Stimulated activated CD4-positive, alpha-beta T cell treated with anti-CD3 and anti-CD28 coated beads, TNF-alpha, amount 100 ng/mL, for 24 hours (primary cell): ENCODE measurements at regions not wholly inside any gene's neighbourhood (a gene's known extent, or its start where the extent isn't known, plus 50 kb on each side); places are given as distances from the start of the nearest gene placed in this dataset.
"Not testable (repeated sequence)": the region's sequence is repeated elsewhere in the genome, so short reads cannot be mapped to it uniquely, and the experiment has no call there.

ENCODE experiments used
- DNase-seq, 3 experiments: peaks; one replicate each; pipeline ENCODE4 v3.0.0-alpha.2; 2020; ENCODE audit warnings: low read depth in 3 of 3

DNA sequence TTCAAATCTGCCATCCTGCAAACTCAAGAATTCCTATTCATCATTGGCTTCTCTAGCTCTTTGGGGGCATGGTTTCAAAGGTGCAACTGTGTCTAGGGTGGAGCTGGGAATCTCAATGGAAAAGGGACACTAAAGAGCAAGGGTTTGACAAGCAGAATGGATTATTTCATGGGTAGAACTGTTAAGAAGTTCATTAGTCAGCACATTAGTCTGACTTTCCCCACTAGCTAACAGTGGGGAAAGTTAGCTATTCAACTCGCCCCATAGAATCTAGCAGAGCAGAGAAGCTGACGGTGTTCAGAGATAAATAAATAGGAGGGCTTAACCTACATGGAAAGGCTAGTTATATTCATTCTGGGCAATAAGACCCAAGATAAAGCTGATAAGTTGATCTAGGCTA is 153.9 kb downstream of the EMP1 start:
- no peak for DNase-seq

DNA sequence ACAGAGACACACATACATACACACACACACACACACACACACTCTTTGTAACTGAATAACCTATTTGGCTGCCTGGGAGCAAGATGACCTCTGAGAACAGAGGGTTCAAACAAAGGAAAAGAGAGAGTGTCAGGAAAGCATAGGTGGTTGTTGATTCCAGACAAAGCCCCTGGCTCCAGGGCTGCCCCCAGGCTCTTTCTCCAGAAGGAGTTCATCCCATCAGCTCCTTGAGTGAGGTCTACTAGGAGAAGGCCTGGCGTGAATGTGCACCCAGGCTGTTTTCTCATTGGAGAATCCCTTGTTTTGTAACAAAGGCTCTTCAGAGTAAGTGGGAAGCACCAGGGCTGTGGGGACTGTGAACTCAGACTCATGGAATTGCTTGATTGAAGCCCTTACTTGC is 151.9 kb downstream of the EMP1 start:
- no peak for DNase-seq

DNA sequence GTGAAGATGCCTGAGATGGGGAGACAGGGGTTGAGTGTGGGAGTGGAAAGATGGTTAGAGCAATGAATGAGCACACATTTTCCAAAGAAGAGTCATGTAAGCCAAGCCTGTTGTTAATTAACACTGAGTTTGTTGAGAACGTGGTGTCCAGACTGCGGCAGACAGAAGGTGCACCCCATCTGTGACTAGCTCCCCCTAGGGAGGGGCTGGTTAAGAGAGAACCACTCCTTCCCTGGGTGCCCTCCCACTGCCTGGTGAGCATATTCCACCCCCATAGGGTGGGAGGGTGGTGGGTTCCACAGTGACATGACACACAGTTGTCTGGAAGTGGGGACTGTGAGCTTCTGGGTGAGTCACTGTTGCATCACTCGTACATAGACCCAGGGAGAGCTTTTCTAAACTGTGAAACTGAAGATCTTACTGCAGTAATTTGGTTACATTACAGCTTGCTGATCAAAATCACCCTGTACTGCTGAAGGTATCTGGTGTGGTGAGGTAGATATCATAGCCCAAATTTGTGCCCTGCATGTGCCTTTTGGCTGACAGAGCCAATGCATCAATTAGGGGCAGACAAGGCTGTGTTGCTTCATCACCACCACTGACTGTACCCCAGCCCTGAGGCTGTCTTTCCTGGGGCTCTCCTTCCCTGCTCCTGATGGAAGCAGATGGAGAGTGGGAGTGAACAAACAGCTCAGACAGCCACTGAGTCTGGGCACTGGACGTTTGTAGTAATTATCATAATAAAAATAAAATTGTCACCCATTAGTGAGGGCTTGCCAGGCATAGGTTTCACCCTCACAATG is 150.9 kb downstream of the EMP1 start:
- peak; percentile 33 to 69 (median 42) for DNase-seq

DNA sequence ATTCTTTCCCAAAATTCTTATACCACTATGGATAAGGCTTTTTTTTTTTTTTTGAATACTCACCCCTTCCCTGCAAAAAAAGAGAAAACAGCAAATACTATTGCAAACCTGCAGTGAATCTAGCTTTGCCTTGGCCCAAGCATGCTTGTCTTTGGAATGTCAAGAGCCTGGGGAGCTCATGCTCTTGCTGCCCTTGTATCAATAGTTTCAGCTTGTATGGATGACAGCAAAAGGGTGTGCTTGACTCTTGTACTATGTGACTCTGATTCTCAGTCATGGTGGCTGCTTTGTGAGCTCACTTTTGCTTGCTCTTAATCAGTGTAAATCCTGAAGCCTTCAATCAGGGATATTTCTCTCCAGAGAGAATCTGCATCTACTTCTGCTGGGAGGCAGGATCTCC is 149.2 kb downstream of the EMP1 start:
- DNase-seq = no peak

DNA sequence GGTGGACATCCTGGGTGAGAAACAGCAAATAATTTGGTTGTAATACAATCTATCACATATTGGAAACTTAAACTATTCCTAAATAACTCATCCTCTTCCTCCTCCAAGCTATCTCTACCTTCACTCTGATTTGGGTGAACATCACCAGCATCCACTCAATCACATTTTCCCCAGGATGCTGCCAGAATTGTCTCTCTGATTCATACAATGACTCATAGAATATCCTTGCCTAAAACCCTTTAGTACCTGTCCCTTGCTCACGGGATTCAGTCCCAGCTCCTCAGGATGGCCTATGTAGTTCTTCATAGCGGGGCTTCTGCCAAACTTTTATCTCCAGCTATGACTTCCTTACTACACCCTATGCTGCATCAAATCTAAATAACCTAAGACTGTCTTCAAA is 146.8 kb downstream of the EMP1 start:
- DNase-seq = no peak

DNA sequence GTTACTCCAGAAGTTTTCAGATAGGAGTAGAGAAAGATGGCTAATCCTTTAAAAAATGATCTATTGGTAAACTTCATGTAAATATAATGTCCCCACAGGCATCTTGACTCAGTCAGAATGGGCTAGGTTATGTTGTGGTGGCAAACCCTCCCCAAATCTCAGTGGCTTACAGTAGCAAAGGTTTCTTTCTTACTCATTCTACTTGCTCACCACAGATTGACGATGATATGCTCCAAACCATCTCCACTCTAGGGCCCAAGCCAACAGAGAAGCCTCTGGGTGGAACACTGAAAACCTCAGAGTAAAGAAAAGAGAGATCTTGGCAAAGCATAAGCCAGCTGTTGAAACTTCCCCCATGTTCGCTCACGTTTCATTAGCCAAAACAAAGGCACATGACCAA is 146.4 kb downstream of the EMP1 start:
- DNase-seq = peak in 1 of 3 experiments; percentile 6

DNA sequence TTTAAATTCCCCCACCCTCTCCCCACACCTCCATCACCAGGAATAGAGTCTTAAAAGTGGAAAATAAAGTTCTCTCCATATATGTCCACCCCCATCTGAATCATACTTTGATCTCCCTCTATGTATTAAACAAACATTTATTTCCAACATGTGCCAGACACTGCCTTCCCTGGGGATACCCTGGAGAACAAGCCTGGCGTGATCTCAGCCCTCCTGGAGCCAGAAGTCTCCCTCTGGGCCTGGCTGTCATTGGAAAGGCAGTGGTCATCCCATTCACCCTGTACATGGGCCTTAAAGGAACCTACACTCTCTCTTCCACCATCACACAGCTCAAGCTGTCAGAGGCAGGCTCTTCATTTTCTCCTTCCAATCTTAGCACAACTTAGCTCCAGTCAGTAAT is 143.6 kb downstream of the EMP1 start:
- no peak for DNase-seq

DNA sequence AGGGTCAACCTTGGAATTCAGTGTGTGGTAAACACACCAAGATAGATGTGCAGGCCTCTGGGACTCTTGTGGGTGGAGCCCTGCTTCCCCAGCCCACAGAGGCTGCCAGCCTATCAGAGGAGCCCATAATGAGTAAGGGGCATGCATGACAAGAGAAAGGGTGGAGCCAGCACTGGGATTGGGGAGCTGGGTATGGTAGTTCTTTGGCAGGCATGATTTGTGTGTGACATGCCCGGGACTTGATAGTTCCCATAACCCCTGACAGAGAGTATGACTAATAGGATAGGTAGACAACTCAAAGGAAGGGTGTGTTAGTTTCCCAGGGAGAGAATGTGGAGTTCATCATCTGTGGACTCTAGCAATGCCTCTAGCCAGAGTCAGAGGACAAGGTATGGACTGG is 143.0 kb downstream of the EMP1 start:
- no peak for DNase-seq

DNA sequence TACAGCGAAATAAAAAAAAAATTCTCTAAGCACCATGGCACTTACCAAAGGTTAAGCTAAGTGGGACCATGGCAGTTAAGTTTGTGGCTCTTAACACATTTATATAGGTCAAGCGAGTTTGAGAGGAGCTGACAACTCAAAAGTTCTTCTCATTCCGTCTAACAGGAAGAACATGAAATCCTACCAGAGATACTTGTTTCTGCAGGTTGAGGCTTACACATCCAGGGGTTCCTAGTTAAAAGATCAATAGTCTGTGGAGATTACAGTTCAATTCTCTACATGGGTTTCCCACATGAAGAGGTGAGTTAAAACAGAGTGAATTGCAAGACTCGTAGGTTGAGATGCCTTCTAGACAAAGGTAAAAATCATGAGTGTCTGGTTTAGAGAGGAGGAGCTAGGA is 142.6 kb downstream of the EMP1 start:
- no peak for DNase-seq

DNA sequence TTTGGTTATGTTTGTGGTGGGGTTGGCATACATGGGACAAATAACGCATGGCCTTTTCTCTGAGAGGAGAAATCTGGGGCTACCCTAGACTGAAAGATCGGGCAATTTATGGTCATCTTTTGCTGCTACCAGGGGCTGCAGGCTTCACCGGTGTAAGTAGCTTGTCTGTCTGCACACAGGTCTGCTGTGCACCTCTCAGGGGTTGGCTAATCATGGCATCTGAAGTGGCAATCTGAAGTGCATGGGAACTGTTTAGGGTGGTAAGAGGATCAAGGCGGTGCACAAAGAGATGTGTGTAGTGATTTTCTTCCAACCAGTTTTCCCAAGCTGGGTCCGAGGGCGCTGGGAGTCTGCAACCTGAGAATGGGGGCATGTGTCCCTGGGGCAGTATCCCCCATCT is 141.3 kb downstream of the EMP1 start:
- DNase-seq = no peak

DNA sequence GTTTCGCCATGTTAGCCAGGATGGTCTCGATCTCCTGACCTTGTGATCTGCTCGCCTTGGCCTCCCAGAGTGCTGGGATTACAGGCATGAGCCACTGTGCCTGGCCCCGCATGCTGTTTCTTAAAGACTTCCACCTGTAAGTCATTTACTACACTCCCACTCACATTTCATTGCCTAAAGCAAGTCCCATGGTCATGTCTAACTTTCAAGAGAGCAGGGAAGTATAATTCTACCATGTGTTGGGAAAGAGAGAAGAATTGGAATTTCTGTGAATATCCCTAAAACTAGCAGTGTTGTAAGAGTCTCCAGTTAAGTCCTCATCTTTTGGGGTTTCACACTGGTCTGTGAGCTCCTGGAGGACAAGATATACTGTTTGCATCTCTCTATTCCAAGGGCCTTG is 139.7 kb downstream of the EMP1 start:
- DNase-seq = no peak

DNA sequence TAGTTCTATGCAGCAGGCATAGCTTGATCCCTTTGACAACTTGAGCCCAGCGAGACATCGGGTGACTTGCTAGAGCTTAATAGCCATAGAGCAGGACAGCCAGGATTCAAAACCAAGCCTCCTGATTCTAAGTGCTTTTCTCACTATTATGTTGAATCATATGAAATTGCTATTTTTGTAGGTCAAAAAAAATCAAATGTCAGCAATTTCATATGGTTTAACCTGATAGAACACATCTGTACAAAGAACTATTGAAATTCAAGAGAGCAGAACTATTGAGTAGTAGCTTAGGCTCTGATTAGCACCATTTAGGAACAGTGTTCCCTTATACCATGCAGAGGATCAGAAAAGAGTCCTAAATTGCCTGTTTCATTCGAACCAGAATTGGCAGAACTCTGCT is 132.0 kb downstream of the EMP1 start:
- DNase-seq = no peak

DNA sequence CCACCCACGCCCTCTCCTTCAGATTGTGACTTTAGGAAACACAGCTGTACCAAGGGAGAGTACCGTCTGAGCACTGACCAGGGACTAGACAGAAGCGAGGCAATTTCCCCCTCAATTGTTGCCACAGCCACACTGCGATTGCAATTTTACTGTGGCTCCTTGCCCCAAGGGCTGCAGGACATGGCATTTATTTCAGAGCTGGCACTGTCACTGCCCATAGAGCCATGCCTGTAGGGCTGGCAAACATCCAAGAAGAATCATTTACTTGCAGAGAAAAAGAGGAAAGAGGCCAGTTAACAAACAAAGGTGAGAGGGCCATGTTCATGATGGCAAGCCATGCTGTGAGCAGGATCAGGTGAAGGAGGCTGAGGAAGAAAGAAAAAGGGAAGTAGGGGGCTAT is 129.6 kb downstream of the EMP1 start:
- no peak for DNase-seq

DNA sequence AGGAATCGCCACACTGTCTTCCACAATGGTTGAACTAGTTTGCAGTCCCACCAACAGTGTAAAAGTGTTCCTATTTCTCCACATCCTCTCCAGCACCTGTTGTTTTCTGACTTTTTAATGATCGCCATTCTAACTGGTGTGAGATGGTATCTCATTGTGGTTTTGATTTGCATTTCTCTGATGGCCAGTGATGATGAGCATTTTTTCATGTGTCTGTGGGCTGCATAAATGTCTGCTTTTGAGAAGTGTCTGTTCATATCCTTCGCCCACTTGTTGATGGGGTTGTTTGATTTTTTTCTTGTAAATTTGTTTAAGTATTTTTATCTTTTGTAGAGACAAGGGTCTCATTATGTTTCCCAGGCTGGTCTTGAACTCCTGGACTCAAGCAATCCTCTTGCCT is 128.5 kb downstream of the EMP1 start:
- not testable (repeated sequence) for DNase-seq

DNA sequence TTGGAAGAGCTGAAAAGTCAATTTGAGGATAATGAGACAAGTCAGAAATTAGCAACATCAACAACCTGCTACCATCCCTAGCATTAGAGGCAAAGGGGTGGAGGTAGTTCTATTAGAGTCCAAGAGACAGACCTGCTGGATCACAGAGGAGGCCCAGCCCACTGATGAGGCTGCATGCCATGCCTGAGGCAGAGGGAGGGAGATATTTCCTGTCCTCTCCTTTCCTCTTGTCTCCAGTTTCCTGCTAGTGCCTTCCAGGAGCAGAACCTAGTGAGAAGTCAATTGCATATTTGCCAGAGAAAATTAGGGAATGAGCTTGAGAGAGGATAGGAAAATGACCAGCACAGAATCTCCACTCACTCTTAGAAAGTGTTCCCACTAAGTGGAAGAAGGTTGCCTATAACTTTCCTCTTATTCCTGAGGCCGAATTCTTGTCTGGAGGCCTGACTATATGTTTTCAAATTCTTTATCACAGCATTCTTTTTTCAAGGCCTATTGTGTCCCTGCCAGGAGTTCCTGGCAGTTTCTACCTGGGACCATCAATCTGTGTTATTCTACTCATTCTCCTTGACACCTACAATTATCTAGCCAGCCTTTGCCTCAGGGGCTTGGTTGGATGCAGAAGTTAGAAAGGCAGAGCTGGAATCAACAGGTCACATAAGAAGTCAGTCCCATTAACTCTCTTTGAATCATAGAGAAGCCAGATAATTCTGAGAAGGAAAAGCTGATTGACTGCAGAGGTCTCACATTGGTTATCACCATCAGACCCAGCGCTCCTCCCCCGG is 121.9 kb downstream of the EMP1 start:
- DNase-seq = no peak

DNA sequence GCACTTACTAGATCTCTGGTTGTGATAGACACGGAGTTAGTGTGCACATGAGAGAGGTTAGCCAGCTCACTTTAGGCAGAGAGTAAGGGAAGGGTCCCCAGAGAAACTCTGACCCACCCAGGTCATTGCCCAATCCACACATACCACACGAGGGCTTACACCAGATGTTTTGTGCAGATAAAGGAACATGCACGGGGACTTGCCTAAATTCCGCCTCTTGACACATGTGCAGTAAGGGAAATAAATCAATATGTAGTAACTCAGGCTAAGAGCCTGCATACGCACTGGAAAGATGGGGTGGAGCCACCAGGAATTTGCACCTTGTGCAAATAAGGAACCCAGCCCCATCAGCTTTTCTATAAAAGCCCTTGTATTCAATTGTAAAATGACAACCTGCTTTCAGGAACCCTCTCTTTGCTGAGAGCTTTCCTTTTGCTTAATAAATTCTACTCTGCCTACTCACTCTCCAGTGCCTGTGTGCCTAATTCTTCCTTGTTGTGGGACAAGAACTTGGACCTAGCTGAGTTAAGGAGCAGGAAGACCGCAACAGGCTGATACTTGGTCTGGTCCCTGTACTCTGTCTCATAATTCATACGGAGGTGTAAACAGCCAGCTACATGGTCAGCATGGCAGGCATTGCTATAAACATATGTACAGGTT is 120.2 kb downstream of the EMP1 start:
- DNase-seq = no peak

DNA sequence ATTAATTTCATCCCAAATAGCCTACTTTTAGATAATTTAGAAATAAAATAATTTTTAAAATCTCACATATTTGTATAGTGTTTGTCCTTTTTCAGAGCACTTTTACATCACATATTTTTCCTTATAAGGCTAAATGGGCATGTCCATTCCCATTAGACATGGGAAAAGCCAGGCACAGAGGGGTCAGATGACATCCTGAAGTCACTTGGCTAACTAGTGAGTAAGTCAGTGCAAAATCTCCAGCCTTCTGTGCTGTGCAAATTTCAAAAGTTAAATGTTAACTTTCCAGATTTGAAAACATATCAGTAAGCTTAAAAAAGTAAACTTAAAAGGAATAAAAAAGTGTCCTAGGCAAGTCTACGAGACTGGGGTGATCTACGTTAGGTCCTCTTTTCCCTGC is 117.4 kb downstream of the EMP1 start:
- no peak for DNase-seq

DNA sequence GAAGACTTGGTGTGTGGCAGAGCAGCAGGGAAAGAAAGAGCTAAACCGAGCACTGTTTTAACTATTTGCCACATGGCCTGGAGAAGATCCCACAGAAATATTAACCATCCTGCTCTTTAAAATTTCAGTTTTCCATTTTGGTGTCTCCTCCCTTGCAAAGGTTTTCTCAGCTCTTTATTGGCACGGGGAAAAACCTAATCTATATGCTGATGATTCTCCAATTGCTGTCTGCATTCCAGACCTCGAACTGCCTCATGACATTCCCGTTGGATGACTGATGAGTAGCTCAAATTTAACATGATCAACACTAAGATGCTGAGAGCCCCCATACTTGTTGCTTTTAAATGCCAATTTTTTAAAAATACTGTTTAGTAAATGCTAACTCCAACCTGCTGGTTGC is 115.0 kb downstream of the EMP1 start:
- no peak for DNase-seq

DNA sequence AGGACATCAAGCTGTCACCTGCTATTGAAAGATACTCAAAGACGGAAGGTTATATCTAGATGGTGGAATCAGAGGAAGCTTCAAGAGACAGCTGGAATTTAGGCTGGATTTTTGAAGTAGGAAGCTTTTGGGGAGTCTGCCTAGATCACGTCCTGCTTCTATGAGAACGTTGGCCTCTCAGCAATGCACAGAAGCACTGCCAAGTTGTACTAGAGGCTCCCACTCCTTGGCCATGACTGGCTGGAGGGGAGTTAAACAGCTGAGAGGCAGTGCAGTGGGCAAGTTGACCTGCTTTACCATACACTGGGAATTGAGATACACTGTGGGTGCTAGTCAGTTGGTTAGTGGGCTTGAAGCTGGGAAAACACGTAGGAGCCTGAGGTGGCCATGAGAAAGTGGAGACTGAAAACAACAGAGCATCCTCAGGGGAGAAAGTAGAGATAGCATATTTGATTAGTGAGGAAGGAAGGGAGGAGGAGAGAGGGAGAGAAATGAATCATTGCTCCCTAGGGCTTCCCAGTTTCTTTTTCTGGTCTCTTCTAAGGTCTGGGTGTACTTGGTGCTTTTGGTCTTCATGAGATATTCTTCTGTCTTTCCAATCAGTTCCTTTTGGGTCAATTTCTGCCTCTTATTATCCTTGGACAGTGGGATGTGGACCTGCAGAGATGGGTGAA is 110.8 kb downstream of the EMP1 start:
- DNase-seq = no peak

DNA sequence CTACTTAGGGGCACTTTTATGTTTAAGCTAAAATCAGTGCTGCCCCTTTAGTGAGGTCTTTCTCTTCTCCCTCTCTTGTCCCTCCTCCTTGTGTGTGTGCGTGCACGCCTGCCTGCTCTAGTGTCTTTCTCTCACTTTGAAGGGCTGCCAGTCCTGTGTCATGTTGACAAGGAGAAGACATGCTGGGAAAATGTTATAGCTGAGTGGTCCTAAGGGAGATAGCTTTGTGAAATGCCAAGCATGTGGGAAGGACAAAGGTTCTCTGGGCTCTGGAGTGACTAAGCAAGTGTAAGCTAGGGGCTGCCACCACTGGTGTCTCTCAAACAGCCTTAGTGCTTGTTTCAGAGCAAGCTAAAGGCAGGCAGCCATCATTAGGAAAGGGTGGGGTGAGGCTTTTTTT is 108.4 kb downstream of the EMP1 start:
- DNase-seq = no peak

DNA sequence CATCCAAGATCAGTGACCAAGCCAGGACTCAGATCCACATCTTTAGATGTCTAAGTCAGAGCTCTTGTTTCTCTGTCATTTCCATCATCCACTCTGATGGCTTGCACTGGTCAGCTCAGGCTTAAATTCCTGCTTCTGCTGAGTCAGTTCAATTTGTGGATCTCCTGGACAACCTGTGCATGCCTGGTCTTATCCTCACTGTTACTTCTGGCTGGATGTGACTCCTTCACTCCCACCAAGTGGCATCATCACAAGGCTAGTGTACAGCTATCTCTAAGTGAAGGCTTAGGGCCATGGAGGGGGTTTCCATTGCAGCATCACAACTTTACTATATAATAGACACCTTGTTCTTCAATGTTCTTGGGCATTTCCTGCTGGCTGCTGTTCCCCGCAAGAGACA is 102.9 kb downstream of the EMP1 start:
- no peak for DNase-seq

DNA sequence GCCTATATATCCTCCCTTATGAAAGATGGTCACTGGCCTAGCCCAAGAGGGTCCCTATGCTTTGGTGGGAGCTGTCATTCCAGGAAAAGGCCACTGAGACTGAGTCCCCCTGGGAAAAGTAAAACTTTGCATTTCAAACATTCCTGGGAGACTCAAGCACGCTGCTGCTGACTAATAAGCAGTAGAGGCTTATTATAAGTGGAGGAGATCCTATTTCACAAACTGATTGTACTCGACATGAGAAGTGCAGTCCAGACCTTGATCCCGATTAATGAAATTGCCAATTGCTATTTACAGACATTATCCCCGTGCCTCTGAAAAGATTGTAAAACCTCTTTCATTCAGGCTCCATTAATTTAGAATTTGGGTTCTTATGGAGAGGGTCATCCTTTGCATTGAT is 96.6 kb downstream of the EMP1 start:
- DNase-seq = no peak
